HG02938 (cell line): ENCODE measurements at regions not wholly inside any gene's neighbourhood (a gene's known extent, or its start where the extent isn't known, plus 50 kb on each side); places are given as distances from the start of the nearest gene placed in this dataset.
"Not testable (repeated sequence)": the region's sequence is repeated elsewhere in the genome, so short reads cannot be mapped to it uniquely, and the experiment has no call there.

Experiments used
- ATAC-seq: cut with Tn5 transposase; IDR thresholded peaks from one replicate; pipeline ENCODE4 v1.9.1; 2021; ENCODE audit warnings: mild to moderate bottlenecking, moderate library complexity; ENCODE audit not compliant: unreplicated experiment

DNA sequence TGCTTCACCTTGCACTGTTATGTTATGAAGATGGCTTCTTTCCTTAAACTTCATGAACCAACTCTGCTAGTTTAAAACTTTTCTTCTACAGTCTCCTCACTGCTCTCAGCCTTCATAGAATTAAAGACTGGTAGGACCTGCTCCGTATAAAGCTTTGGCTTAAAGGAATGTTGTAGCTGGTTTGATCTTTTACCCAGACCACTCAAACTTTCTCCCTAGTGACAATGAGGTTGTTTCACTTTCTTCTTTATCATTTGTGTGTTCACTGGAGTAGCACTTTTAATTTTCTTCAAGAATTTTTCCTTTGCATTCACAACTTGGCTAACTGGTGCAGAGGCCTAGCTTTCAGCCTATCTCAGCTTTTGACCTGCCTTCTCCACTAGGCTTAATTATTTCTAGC, 316.4 kb upstream of the RNF32 start:
- no peak for ATAC-seq

DNA sequence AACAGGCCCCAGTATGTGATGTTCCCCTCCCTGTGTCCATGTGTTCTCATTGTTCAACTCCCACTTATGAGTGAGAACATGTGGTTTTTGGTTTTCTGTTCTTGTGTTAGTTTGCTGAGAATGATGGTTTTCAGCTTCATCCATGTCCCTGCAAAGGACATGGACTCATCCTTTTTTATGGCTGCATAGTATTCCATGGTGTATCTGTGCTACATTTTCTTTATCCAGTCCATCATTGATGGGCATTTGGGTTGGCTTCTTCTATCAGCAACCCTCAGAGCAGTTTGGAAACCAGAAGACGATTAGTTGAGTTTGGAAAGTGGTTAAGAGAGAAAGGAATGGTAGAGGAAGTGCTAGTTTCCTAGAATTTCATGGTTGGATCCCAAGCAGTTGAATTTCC, 319.1 kb upstream of the RNF32 start:
- ATAC-seq, result not testable (repeated sequence)

DNA sequence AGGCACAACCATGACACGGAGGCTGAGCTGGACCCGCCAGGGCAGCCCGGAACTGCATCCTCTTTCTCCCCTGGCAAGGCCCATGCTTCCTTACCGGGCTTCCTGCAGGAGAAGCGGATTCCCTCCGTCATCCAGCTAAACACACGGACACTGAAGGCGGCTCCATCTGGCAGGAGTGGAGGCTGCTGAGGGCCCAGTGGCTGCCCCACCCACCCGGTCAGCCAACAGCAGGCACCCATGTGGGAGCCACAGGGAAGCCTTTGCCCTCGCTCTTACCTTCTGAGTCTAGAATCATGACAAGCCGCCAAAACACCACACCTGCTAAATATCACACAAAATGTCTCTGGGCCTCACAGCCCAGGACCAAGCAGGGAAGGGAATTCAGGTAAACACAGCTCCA, 321.6 kb upstream of the RNF32 start:
- ATAC-seq, result no peak

DNA sequence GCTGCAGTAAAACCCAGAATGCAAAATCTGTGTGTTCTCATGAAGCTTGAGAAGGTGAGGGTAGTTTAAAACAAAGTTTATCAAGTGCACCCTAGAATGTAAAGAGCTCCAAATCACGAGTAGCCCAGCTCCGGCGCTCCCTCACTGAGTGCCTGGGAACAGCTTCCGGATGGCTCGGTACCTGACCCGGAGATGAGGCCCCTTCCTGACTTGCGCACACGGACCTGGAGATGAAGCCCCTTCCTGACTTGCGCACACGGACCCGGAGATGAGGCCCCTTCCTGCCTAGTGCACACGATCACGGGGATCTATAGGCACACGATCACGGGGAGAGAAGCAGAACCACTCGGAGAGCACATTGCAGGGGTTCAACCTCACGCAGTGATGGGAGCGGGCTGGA, 322.1 kb upstream of the RNF32 start:
- ATAC-seq, result no peak

DNA sequence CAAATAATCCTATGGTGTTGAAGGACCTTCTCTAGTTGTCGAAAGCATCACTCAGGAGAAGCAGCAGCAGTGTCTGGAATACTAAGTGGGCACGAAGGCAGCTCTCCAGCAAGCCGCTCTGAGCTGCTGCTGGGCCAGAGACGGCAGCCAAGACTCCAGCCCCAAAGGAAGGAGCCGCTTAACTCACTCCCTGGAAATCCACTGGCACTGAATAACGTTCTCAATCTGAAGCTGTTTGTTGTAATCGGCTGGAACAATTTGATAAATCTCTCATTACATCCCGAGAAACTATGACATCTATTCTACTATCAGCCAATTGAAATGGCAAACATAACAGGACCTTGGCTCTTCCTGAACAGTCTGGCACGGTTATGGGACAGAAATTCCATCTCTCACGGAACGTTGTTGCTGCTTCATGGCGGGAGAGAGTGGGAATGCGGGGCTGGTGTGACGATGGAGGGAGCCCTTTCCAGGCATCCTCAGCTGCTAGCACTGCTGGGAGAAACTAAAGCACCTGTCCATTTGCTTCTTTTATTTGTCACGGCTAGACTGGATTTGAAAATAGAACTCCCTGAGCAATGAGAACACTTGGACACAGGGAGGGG, 331.5 kb upstream of the RNF32 start:
- ATAC-seq, result no peak

DNA sequence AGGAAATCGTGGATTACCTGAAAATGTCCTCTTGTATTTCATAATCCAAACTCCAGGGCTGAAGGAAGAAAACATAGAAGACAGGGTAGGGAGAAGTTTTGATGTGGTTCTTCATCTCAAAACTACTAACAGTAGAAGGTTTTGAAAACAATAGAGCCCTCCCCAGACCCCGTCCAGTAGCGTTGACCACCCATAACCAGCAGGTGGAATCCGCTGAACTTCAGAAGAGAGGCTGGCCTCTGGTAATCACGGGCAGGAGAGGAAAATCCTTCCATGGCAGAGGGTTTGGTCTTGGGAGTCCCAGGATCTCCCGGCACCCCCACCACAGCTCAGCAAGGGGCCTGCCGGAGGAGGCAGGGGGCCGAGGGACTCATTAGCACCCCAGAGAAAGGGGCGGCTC, 333.4 kb upstream of the RNF32 start:
- ATAC-seq, result no peak

DNA sequence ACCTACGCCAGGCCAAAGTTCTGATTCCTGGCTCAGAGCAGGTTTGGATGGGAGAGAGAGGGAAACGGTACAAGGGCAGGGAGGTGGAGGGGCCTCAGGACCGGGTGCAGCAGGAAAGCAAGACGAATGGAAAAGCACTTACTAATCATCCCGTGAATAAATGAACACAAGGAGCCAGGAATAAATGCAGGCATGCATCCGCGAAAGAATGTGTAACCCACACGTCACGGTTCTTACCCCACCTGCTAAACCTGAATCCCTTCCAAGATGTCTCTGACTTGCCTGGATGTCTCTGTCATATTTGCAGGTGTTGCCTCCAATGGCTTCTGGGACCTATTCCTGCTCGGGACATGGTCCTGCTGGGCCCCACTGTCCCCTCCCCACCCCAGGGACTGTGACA, 335.2 kb upstream of the RNF32 start:
- no peak for ATAC-seq

DNA sequence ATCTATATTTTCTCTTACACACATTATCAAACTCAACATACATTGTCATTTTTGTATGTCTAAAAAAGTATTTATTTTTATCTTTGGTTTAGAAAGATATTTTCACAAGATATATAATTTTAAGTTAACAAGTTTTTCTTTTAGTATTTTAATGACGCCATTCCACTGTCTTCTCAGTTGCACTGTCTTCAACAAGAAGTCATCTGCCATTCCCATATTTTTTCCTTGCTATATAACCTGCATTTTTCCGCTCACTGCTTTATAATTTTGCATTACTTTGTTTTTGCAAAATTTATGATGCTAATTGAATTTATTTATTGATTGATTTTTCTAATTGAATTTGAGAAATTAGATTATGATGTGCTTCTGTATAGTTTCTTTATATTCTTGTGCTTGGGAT, 357.8 kb upstream of the RNF32 start:
- ATAC-seq, result no peak

DNA sequence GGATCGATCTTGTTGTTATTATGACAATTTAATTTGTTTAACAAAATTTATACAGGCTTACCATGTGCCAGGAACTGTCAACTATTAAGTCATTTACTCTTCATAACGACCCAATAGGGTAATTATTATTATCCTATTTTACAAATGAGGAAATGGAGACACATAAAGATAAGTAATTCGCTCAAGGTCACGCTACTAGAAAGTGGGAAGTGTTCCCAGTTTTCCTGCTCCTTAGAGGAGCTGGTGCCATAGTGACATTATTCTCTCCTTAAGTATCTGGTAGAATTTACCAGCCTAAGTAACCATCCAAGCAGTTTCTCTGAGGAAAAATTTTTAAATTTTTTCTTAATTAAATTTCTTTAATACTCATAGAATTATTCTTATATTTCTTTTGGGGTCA, 360.9 kb upstream of the RNF32 start:
- ATAC-seq, result no peak

DNA sequence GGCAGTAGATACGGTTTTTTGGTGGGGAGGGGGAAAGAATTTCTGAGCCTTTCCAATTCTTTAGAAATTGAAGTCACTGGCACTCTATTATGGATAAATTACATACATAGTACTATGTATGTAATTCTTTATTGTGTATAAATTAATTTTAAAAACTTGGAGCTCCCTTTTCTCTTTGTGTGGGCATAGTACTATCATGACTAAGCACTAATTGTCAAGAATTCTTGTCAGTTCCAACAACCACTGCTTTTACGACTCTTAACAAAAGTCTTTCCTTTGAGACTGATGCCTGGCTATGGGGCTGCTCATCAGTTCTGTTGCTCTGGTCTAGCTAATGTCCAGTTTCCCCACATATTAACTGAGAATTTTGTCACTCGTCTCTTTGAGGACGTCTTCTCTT, 365.3 kb upstream of the RNF32 start:
- no peak for ATAC-seq

DNA sequence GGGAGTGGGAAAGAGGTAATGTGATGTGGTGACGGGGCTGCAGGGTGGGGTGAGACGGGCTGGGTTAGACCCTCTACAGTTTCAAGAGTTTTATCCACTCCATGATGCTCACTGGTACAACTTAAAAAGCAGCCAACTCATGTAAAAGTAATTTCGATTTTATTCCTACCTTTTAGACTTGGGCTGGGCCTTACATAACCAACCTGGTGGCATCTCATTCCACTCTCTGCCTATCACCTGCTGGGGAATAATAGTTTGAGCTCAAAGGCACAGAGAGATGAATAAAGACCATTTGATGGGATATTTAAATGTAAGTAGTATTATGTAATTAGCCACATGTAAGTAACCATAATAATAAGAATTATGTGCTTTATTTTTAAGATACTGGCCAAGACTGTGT, 366.0 kb upstream of the RNF32 start:
- no peak for ATAC-seq

DNA sequence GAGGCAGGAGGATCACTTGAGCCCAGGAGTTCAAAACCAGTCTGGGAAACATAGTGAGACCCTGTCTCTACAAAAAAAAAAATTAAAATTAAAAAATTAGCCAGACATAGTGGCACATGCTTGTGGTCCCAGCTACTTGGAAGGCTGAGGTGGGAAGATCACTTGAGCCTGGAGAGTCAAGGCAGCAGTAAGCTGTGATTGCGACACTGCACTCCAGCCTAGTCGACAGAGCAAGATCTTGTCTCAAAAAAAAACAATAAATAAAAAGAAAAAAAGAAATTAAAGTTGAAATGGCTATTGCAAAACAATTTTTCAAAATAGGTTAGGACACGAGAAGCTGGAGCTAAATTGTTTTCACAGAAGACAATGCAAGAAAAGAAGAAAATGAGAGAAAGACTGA, 379.0 kb upstream of the RNF32 start:
- no peak for ATAC-seq

DNA sequence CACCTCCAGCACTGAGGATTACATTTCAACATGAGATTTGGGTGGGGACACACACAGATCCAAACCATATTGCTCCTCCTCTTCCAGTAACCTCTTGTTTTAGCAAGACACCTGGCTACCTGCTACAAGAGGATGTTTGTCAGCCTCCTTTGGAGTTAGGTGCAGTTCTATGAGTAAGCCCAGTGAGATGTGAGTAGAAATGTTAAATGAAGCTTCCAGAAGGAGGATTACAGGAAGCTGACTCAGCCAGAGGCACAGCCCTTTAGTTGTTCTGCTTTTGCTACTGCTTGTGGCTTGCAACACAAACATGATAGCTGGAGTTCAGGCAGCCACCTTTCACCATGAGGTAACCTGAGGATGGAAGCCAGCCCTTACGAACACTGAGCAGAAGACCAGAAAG, 382.7 kb upstream of the RNF32 start:
- no peak for ATAC-seq

DNA sequence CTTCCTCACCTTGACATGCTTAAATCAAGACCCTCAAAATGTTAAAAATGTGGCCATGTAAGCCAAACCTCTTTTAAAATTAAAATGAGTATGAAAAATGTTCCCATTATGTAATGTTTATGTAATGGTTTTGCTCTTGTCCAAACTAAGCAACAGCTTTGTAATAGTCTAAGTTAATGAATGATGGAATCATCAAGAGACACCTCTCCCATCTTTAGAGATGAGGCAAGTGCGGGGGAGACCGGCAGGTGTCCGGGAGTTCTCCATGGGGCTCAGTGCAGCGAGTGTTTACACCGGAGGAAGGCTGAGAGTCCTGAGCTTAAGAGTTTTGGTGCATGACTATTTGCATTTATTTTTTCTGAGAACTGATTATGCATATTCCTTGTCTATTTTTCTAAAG, 384.9 kb upstream of the RNF32 start:
- ATAC-seq, result no peak

DNA sequence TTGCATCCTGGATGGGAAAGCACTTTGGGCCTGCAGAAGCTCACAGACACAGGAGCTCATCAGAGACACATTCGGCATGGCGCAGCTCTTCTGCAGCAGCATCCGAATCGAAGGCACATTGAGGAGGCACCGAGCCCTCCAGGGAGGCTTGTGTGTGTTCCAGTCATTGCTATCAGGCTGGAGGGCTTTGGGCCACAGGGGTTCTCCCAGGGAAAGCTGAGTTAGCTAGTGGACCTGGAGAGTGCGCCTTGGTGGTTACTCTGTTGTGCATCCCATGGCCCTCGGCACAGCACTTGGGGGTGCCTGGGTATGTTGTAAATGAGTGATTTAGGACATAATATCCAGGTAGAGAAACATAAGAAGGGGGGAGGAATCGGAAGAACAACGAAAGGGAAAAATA, 388.7 kb upstream of the RNF32 start:
- no peak for ATAC-seq

DNA sequence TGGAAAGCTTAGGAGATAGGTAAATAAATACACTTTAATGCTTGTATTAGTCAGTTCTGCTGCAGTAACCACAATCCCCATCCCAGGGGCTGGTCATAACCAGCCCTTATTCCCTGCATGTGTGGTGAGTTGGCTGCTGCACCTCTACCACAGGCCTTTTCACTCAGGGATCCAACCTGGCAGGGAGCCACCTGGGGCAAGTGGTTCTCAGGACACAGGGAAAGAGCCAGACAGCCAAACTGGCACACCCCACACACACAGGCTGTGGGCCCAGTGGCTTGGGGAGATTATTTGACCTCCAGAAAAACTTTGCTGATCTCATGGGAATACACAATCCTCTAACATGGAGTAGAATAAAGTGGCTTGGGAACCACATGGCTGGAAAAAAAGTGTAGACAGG, 400.0 kb upstream of the RNF32 start:
- ATAC-seq, result no peak

DNA sequence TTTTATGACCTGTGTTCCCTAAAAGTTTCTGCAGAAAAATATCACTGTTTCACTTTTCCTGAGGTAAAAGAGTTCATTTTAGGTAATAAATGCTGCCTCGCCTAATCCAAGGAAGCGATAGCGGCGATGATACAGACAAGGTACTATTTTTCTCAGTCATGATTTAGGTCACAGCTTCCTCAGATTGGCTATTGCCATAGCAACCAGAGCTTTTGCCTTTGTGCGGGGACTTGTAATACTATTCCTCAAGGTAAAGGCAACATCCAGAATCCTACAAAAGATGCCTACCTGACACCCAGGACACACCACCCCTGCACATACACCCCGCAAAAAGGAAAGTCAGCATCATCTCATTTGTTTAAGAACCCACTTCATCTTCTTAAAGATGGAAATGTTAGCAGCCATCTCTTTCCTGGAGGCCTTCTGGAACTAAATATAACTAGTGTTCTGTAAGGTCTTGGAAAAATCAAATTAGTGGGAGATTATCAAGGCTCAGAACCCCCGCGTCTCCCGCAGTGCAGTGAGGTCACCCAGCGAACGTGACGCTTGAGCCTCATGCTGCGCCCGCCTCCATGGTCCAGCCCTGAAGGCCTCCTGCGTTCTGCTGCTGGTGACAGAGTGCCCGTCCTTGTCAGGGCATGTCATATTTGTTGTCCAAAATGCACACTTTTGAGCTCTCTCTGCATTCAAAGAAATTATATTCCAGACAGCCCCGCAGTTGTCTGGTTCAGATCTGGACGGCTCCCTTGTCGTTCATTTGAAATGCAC, 402.0 kb upstream of the RNF32 start:
- no peak for ATAC-seq

DNA sequence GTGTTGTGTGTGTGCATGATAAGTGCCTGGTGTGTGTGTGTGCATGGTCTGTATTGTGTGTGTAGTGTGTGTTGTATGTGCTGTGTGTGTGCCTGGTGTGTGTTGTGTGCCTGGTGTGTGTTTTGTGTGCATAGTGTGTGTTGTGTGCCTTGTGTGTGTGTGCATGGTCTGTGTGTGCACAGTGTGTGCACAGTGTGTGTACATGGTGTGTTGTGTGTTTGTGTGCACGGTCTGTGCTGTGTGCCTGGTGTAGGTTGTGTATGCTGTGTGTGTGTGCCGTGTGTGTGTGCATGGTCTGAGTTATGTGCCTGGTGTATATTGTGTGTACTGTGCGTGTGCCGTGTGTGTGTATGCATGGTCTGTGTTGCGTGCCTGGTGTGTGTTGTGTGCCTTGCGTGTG, 403.0 kb upstream of the RNF32 start:
- no peak for ATAC-seq

DNA sequence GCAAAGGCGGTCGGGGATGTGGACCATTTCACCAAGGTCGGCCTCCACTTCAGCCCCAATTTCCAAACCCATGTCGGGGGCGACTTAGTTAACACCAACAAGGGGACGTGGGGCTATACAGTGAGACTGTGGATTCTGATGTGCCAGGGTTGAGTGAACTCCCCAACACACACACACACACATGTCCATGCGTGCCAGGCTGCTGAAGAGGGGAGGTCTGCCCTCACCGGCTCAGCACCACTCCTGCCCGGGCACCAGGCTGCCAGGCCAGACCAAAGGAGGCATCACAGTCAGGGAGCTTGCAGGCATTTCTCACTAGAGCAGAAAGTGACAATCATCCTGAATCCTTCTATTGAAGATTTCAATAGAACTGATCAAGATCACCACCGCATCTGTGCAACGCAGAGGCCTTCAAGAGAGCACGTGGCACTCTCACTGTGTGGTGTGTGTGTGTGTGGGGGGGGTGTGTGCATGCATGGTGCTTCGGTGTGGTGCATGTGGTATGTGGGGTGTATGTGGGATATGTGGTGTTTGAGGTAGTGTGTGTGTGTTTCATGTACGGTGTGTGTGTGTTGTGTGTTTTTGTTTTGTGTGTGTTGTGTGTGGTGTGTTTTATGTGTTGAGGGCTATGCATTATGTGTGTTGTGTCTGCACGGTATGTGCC, 403.5 kb upstream of the RNF32 start:
- ATAC-seq, result no peak

DNA sequence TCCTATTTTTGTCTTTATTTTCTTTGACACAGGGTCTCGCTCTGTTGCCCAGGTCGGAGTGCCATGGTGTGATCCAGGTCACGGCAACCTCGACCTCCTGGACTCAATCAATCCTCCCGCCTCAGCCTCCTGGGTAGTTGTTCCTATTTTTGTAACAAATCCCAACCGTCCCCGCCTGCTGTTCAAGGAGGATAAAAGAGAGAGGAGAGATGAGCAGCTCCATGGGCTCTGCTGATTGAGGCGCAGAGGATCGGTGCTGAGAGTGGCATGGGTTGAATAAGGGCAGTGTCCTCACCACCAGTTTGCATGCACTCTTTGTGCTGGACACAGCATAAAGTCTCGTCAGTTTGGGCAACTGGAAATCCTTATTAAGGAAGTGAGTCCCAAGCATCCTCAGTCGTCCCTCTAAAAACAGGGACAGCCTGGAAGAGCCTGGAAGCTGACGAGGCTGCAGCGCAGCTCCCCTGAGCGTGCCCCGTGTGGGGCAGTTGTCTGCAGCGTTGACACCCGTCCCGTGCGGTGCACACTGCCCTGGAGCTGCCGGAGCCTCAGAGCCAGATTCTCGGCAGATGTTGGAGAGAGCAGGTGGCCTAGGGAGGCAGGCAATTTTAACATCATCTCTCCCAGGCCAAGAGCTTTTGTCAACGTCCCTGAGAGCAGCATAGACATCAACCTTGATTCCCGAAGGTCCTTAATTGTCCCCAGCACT, 404.2 kb upstream of the RNF32 start:
- no peak for ATAC-seq

DNA sequence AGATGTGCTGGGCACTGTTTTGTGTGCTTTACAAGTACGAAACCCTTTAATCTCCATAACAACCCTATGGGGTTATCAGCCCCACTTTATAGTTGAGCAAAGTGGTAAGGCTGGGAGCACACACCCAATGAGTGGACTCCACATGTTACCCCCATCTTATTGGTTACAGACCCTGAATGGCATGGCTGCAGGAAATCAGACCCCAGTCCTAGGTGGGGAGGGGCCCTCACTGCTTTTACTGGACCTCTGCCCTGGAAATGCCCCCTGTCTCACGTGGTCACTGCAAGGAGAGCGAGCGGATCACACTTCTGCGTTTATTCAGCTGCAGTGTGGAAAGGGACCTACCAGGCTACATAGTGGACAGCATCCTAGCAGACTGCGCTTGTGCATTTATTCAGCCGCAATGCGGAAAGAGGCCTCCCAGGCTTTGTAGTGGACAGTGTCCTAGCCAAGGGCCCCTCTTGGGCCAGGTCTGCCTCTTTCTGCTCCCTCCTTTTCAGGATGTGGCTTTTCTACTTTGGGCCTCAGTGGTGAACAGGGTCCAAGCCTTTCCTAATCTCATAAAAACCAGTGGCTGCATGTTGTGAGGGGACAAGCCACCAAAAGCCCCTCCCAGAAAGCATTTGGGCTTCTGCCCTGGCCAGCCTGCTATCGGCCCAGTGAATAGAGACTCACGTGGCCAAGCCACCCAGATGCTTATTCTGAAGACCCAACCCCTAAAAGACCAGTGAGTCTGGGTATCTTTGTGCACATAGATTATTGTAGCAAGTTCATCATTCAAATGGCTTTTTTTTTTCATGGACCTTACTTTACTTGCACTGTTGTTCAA, 405.7 kb upstream of the RNF32 start:
- no peak for ATAC-seq
